ENCODE measurements at regions not wholly inside any gene's neighbourhood (a gene's known extent, or its start where the extent isn't known, plus 50 kb on each side); places are given as distances from the start of the nearest gene placed in this dataset.

DNA sequence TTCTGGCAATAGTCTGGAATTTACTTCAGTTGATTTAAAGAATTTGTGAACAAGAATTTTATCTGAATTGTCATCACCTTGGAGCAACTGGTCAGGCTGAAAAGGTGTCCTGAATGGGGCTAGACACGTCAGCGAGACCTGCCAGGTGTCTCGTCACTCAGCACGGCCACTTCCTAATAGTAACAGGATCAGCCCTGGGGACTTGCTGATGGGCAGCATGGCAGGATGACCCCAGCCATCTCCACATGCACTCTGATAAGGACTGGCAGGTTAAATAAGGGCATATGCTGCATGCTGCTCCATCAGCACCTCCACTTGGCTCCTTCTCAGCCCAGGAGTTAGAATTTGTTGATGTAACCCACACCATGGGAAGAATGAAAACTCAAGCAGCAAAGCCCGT lies 224.2 kb downstream of the FOXO1 start:
- Mint-ChIP-seq H3K27me3 (ENCODE audit: low read depth) (no peaks in the 10 kb centered on the region), H3K9me3 (peaks cover 11% of the 10 kb centered on the region), H3K36me3 (peaks cover 5% of the 10 kb centered on the region), H3K4me1 (peaks cover 8% of the 10 kb centered on the region), H3K4me3 (no peak overlapping the region), H3K27ac (no peak overlapping the region)
- POLR2A ChIA-PET, result no interaction called here
- DNase-seq (ENCODE audit: low spot score), result no peak
- ATAC-seq, result no peak
- CTCF ChIA-PET, result no interaction called here
- TF ChIP-seq, protein P1, sequence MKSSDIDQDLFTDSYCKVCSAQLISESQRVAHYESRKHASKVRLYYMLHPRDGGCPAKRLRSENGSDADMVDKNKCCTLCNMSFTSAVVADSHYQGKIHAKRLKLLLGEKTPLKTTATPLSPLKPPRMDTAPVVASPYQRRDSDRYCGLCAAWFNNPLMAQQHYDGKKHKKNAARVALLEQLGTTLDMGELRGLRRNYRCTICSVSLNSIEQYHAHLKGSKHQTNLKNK (CRISPR knock-in tag; IDR thresholded peaks at IDR 0.05), result no peak
- no peak for TF ChIP-seq KAT7 (CRISPR knock-in tag; IDR thresholded peaks at IDR 0.05; ENCODE audit: borderline replicate concordance)
- TF ChIP-seq, protein P2, sequence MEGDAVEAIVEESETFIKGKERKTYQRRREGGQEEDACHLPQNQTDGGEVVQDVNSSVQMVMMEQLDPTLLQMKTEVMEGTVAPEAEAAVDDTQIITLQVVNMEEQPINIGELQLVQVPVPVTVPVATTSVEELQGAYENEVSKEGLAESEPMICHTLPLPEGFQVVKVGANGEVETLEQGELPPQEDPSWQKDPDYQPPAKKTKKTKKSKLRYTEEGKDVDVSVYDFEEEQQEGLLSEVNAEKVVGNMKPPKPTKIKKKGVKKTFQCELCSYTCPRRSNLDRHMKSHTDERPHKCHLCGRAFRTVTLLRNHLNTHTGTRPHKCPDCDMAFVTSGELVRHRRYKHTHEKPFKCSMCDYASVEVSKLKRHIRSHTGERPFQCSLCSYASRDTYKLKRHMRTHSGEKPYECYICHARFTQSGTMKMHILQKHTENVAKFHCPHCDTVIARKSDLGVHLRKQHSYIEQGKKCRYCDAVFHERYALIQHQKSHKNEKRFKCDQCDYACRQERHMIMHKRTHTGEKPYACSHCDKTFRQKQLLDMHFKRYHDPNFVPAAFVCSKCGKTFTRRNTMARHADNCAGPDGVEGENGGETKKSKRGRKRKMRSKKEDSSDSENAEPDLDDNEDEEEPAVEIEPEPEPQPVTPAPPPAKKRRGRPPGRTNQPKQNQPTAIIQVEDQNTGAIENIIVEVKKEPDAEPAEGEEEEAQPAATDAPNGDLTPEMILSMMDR (IDR thresholded peaks at IDR 0.05), result no peak
- no peak for TF ChIP-seq SP1 (CRISPR knock-in tag; conservative IDR thresholded peaks at IDR 0.05)

DNA sequence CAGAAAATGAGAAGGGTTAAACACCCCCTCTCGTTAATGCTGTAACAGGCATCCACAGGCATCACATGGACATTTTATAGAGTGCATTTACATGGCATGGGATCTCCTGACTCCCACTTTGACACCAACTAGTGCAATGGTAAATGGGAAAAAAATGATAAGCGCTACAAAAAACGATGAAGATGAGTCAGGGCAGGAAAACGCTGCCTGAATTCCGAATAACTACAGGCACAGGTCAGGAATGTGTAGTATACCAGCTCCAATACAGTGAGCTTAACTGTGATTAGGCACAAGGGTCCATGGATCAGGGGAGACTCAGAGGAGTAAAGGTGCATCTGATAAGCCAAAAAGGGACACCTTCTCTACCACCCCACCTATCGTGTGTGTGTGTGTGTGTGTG lies 223.6 kb downstream of the FOXO1 start:
- POLR2A ChIA-PET, result no interaction called here
- peaks cover 5% of the 10 kb centered on the region for H3K36me3 Mint-ChIP-seq

More for the DNA sequence above, 223.6 kb downstream of the FOXO1 start:
- peaks cover 10% of the 10 kb centered on the region for H3K4me1 Mint-ChIP-seq
- H3K27me3 Mint-ChIP-seq (ENCODE audit: low read depth), result no peaks in the 10 kb centered on the region
- DNase-seq (ENCODE audit: low spot score), result no peak
- ATAC-seq, result no peak
- H3K27ac Mint-ChIP-seq, result no peak overlapping the region
- TF ChIP-seq NFYB (CRISPR knock-in tag; conservative IDR thresholded peaks at IDR 0.05; ENCODE audit: low read depth) (no peak), RELA (CRISPR knock-in tag; IDR thresholded peaks at IDR 0.05; ENCODE audit: borderline replicate concordance) (no peak), FOXK1 (CRISPR knock-in tag; IDR thresholded peaks at IDR 0.05) (no peak), ZNF416 (CRISPR knock-in tag; IDR thresholded peaks at IDR 0.05) (no peak), MYBL2 (CRISPR knock-in tag; IDR thresholded peaks at IDR 0.05) (no peak), CREB1 (CRISPR knock-in tag; IDR thresholded peaks at IDR 0.05) (no peak), NFATC4 (CRISPR knock-in tag; IDR thresholded peaks at IDR 0.05) (no peak), ZNF671 (CRISPR knock-in tag; IDR thresholded peaks at IDR 0.05) (no peak), JAZF1 (CRISPR knock-in tag; IDR thresholded peaks at IDR 0.05) (no peak), CBFB (CRISPR knock-in tag; IDR thresholded peaks at IDR 0.05; ENCODE audit: low read depth) (no peak), MXD4 (CRISPR knock-in tag; IDR thresholded peaks at IDR 0.05; ENCODE audit: borderline replicate concordance) (no peak), FOXP1 (CRISPR knock-in tag; IDR thresholded peaks at IDR 0.05; ENCODE audit: borderline replicate concordance) (no peak), ETV6 (CRISPR knock-in tag; IDR thresholded peaks at IDR 0.05) (no peak), TEAD4 (CRISPR knock-in tag; IDR thresholded peaks at IDR 0.05) (no peak), IRF2 (CRISPR knock-in tag; IDR thresholded peaks at IDR 0.05; ENCODE audit: borderline replicate concordance, low read depth) (no peak)
- TF ChIP-seq, protein P3, sequence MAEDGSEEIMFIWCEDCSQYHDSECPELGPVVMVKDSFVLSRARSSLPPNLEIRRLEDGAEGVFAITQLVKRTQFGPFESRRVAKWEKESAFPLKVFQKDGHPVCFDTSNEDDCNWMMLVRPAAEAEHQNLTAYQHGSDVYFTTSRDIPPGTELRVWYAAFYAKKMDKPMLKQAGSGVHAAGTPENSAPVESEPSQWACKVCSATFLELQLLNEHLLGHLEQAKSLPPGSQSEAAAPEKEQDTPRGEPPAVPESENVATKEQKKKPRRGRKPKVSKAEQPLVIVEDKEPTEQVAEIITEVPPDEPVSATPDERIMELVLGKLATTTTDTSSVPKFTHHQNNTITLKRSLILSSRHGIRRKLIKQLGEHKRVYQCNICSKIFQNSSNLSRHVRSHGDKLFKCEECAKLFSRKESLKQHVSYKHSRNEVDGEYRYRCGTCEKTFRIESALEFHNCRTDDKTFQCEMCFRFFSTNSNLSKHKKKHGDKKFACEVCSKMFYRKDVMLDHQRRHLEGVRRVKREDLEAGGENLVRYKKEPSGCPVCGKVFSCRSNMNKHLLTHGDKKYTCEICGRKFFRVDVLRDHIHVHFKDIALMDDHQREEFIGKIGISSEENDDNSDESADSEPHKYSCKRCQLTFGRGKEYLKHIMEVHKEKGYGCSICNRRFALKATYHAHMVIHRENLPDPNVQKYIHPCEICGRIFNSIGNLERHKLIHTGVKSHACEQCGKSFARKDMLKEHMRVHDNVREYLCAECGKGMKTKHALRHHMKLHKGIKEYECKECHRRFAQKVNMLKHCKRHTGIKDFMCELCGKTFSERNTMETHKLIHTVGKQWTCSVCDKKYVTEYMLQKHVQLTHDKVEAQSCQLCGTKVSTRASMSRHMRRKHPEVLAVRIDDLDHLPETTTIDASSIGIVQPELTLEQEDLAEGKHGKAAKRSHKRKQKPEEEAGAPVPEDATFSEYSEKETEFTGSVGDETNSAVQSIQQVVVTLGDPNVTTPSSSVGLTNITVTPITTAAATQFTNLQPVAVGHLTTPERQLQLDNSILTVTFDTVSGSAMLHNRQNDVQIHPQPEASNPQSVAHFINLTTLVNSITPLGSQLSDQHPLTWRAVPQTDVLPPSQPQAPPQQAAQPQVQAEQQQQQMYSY (CRISPR knock-in tag; IDR thresholded peaks at IDR 0.05), result no peak
- TF ChIP-seq, protein P4, sequence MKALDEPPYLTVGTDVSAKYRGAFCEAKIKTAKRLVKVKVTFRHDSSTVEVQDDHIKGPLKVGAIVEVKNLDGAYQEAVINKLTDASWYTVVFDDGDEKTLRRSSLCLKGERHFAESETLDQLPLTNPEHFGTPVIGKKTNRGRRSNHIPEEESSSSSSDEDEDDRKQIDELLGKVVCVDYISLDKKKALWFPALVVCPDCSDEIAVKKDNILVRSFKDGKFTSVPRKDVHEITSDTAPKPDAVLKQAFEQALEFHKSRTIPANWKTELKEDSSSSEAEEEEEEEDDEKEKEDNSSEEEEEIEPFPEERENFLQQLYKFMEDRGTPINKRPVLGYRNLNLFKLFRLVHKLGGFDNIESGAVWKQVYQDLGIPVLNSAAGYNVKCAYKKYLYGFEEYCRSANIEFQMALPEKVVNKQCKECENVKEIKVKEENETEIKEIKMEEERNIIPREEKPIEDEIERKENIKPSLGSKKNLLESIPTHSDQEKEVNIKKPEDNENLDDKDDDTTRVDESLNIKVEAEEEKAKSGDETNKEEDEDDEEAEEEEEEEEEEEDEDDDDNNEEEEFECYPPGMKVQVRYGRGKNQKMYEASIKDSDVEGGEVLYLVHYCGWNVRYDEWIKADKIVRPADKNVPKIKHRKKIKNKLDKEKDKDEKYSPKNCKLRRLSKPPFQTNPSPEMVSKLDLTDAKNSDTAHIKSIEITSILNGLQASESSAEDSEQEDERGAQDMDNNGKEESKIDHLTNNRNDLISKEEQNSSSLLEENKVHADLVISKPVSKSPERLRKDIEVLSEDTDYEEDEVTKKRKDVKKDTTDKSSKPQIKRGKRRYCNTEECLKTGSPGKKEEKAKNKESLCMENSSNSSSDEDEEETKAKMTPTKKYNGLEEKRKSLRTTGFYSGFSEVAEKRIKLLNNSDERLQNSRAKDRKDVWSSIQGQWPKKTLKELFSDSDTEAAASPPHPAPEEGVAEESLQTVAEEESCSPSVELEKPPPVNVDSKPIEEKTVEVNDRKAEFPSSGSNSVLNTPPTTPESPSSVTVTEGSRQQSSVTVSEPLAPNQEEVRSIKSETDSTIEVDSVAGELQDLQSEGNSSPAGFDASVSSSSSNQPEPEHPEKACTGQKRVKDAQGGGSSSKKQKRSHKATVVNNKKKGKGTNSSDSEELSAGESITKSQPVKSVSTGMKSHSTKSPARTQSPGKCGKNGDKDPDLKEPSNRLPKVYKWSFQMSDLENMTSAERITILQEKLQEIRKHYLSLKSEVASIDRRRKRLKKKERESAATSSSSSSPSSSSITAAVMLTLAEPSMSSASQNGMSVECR (CRISPR knock-in tag; IDR thresholded peaks at IDR 0.05; ENCODE audit: borderline replicate concordance), result no peak
- TF ChIP-seq, protein P5, sequence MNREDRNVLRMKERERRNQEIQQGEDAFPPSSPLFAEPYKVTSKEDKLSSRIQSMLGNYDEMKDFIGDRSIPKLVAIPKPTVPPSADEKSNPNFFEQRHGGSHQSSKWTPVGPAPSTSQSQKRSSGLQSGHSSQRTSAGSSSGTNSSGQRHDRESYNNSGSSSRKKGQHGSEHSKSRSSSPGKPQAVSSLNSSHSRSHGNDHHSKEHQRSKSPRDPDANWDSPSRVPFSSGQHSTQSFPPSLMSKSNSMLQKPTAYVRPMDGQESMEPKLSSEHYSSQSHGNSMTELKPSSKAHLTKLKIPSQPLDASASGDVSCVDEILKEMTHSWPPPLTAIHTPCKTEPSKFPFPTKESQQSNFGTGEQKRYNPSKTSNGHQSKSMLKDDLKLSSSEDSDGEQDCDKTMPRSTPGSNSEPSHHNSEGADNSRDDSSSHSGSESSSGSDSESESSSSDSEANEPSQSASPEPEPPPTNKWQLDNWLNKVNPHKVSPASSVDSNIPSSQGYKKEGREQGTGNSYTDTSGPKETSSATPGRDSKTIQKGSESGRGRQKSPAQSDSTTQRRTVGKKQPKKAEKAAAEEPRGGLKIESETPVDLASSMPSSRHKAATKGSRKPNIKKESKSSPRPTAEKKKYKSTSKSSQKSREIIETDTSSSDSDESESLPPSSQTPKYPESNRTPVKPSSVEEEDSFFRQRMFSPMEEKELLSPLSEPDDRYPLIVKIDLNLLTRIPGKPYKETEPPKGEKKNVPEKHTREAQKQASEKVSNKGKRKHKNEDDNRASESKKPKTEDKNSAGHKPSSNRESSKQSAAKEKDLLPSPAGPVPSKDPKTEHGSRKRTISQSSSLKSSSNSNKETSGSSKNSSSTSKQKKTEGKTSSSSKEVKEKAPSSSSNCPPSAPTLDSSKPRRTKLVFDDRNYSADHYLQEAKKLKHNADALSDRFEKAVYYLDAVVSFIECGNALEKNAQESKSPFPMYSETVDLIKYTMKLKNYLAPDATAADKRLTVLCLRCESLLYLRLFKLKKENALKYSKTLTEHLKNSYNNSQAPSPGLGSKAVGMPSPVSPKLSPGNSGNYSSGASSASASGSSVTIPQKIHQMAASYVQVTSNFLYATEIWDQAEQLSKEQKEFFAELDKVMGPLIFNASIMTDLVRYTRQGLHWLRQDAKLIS (CRISPR knock-in tag; IDR thresholded peaks at IDR 0.05; ENCODE audit: borderline replicate concordance), result no peak
- peaks cover 11% of the 10 kb centered on the region for H3K9me3 Mint-ChIP-seq
- H3K4me3 Mint-ChIP-seq, result no peak overlapping the region
- CTCF ChIA-PET, result no interaction called here
